ENCODE measurements at regions not wholly inside any gene's neighbourhood (a gene's known extent, or its start where the extent isn't known, plus 50 kb on each side); places are given as distances from the start of the nearest gene placed in this dataset.
A peak's percentile ranks its signal among the peaks of the same experiment; 100 is the strongest.

- DNase-seq, result no peak
- TF ChIP-seq POLR2A (IDR thresholded peaks at IDR 0.05; ENCODE audit: low read length) (no peak), GATA1 (IDR thresholded peaks at IDR 0.05; ENCODE audit: low read depth, low read length) (no peak)
Observed at GRCh38 chr19:31910224-31910623, 435.2 kb upstream of the ZNF507 start.

- DNase-seq, result no peak
- TF ChIP-seq POLR2A (IDR thresholded peaks at IDR 0.05; ENCODE audit: low read length) (no peak), GATA1 (IDR thresholded peaks at IDR 0.05; ENCODE audit: low read depth, low read length) (no peak)
Observed at GRCh38 chr19:31911577-31911976, 433.8 kb upstream of the ZNF507 start.

GRCh38 chr19:31913103-31913661 is 432.2 kb upstream of the ZNF507 start:
- DNase-seq, result no peak
- TF ChIP-seq POLR2A (IDR thresholded peaks at IDR 0.05; ENCODE audit: low read length) (no peak), GATA1 (IDR thresholded peaks at IDR 0.05; ENCODE audit: low read depth, low read length) (no peak)

GRCh38 chr19:31930401-31930800 is 415.0 kb upstream of the ZNF507 start:
- DNase-seq, result no peak
- TF ChIP-seq GATA1 (IDR thresholded peaks at IDR 0.05; ENCODE audit: low read depth, low read length), result no peak
- TF ChIP-seq POLR2A (IDR thresholded peaks at IDR 0.05; ENCODE audit: low read length), result no peak

GRCh38 chr19:31937983-31938382 is 407.4 kb upstream of the ZNF507 start:
- DNase-seq, result no peak
- TF ChIP-seq POLR2A (IDR thresholded peaks at IDR 0.05; ENCODE audit: low read length) (no peak), GATA1 (IDR thresholded peaks at IDR 0.05; ENCODE audit: low read depth, low read length) (no peak)

GRCh38 chr19:31938675-31939074 is 406.7 kb upstream of the ZNF507 start:
- TF ChIP-seq POLR2A (IDR thresholded peaks at IDR 0.05; ENCODE audit: low read length) (no peak), GATA1 (IDR thresholded peaks at IDR 0.05; ENCODE audit: low read depth, low read length) (no peak)
- no peak for DNase-seq

DNA sequence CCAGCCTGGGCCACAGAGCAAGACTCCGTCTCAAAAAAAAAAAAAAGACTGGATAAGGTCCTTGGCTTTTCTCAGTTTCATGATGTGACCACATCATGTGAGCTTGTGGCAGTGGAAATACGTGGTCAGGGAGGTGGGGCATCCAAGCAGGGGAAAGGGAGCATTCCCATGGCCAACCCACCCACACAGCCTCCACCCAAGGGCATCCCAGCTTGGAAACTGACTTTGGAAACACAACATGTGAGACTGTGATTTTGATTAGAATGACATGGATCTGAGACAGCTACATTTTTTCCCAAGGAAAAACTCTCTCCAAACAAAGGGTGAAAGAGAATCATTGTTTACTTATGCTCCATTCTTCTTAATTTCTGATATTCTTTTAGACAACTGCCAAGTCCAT is 405.0 kb upstream of the ZNF507 start:
- no peak for TF ChIP-seq POLR2A (IDR thresholded peaks at IDR 0.05; ENCODE audit: low read length)
- no peak for TF ChIP-seq GATA1 (IDR thresholded peaks at IDR 0.05; ENCODE audit: low read depth, low read length)
- no peak for DNase-seq

DNA sequence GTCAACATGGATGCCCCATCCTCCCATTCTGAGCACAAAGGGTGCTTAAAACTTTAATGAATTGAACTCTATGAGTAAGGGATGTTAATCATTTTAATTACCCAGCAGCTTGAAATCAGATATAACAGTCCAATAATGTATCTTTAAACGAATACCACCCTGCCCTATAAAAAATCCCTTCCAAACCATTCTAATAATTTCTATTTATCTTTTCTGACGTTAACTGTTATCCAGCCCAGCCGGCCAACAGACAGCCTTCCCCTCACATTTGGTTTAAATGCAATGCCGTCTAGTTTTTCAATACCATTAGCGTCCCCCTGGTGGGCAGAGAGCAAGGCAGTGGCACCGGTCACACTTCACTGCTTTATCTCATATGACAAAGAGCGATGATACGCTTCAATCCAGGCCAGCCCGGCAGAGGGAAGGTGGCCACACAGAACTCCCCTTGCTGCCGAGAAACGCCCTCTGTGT is 402.2 kb upstream of the ZNF507 start:
- TF ChIP-seq POLR2A (IDR thresholded peaks at IDR 0.05; ENCODE audit: low read length) (no peak), GATA1 (IDR thresholded peaks at IDR 0.05; ENCODE audit: low read depth, low read length) (no peak)
- DNase-seq, result no peak

DNA sequence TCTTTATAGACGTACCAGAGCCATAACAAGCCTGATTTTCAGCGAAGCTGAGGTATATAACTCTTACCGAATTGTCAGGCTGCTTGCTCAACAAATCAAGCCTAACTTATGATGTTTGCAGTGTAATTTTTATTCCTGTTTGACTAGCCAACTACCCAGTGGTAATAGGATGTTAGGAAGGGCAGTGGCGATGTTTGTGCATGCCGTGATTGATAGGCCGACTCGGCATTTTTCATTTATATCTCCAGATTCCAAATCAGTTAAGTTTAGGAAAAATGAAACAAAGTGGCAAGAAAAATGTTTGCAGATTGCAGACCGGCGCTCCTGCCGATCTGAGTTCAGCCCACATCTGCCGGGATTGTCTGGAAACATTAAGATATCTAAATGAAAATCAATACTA is 401.6 kb upstream of the ZNF507 start:
- DNase-seq, result no peak

DNA sequence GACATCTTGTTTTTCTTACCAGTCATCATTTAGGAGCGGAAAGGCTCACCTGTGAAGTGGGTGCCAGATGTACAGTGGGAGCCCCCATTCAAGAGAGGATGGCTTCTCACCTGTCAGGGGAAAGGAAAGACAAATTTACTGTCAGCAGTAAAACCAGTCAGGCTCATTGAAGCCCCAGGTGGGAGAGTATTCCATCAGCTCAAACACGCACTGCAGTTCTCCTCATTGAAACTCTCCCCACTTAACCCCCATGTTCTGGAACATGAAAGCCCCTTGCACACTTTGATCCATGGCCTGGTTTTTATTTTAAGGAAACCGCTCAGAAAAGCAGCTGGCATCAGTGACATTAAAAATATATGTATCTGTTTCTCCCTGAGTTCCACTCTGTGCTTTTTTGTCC is 401.1 kb upstream of the ZNF507 start:
- TF ChIP-seq GATA1 (IDR thresholded peaks at IDR 0.05; ENCODE audit: low read depth, low read length), result no peak
- no peak for TF ChIP-seq POLR2A (IDR thresholded peaks at IDR 0.05; ENCODE audit: low read length)
- no peak for DNase-seq

More for the DNA sequence above, 401.6 kb upstream of the ZNF507 start:
- no peak for TF ChIP-seq GATA1 (IDR thresholded peaks at IDR 0.05; ENCODE audit: low read depth, low read length)

DNA sequence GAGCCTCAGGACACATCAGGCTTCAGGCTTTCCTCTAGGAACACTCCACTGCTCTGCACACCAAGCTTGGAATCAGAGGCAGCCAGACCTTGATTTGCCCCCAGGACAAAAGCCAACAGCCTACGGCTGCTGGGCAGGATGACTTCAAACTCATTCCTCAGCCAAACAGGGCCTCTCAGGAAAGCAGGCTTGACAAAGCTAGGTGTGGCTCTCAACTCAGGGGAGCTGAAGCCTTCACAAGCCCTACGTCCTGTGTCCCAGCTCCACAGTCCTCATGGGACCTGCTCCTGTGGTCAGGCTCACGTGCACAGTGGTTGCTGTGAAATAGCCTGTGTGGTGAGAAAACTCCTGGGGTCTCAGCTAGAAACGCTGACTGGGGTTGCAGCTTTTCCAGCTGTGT is 398.9 kb upstream of the ZNF507 start:
- TF ChIP-seq POLR2A (IDR thresholded peaks at IDR 0.05; ENCODE audit: low read length), result no peak
- TF ChIP-seq GATA1 (IDR thresholded peaks at IDR 0.05; ENCODE audit: low read depth, low read length), result no peak
- no peak for DNase-seq

GRCh38 chr19:31947436-31948115 is 397.8 kb upstream of the ZNF507 start:
- TF ChIP-seq GATA1 (IDR thresholded peaks at IDR 0.05; ENCODE audit: low read depth, low read length) (no peak), POLR2A (IDR thresholded peaks at IDR 0.05; ENCODE audit: low read length) (no peak)
- no peak for DNase-seq

DNA sequence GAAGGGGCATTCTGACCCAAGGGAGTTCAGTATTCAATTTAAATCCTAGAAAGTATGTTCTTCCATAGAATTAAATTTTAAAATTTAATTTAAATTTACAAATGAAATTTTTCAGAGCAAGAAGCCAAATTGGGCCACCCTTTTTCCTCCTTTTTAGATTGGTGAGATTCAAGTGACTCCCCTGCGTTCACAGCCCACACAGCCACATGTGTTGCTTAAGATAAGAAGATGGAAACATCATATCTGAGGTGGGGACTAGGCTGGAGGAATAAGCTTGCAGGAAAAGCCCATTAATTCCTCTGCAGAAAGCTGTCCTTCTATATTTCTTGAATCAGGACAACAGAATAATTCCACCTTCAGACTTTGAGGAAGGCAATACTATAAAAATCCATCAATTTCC is 392.7 kb upstream of the ZNF507 start:
- no peak for TF ChIP-seq GATA1 (IDR thresholded peaks at IDR 0.05; ENCODE audit: low read depth, low read length)
- no peak for TF ChIP-seq POLR2A (IDR thresholded peaks at IDR 0.05; ENCODE audit: low read length)
- DNase-seq, result peak in 1 of 2 experiments; percentile 0

GRCh38 chr19:31955061-31955460 is 390.3 kb upstream of the ZNF507 start:
- no peak for TF ChIP-seq POLR2A (IDR thresholded peaks at IDR 0.05; ENCODE audit: low read length)
- no peak for TF ChIP-seq GATA1 (IDR thresholded peaks at IDR 0.05; ENCODE audit: low read depth, low read length)

GRCh38 chr19:31955884-31956283 is 389.5 kb upstream of the ZNF507 start:
- DNase-seq, result no peak
- no peak for TF ChIP-seq GATA1 (IDR thresholded peaks at IDR 0.05; ENCODE audit: low read depth, low read length)
- TF ChIP-seq POLR2A (IDR thresholded peaks at IDR 0.05; ENCODE audit: low read length), result no peak

More at GRCh38 chr19:31955061-31955460, 390.3 kb upstream of the ZNF507 start:
- DNase-seq, result no peak
